Suprapubic skin (tissue), 4 donors: ENCODE measurements at regions not wholly inside any gene's neighbourhood (a gene's known extent, or its start where the extent isn't known, plus 50 kb on each side); places are given as distances from the start of the nearest gene placed in this dataset.
"Not testable (repeated sequence)": the region's sequence is repeated elsewhere in the genome, so short reads cannot be mapped to it uniquely, and the experiment has no call there.

Experiments
- DNase-seq, 2 donors: peaks; one replicate each; pipeline ENCODE4 v3.0.0-alpha.2; 2019; ENCODE audit warnings: low spot score in 2 of 2
- H3K27ac ChIP-seq: fragments of 200-600 bp; sonication (generic); one replicate; pipeline ENCODE4 v1.5.1; 2019
- H3K27me3 ChIP-seq: fragments of 200-600 bp; sonication (generic); one replicate; pipeline ENCODE4 v1.5.1; 2019
- H3K36me3 ChIP-seq: fragments of 200-600 bp; sonication (generic); one replicate; pipeline ENCODE4 v1.5.1; 2019
- H3K4me1 ChIP-seq: fragments of 200-600 bp; sonication (generic); one replicate; pipeline ENCODE4 v1.5.1; 2019
- H3K4me3 ChIP-seq: fragments of 200-600 bp; sonication (generic); one replicate; pipeline ENCODE4 v1.5.1; 2019; ENCODE audit warnings: mild to moderate bottlenecking
- H3K9me3 ChIP-seq: fragments of 200-600 bp; sonication (generic); one replicate; pipeline ENCODE4 v1.5.1; 2019
- POLR2A ChIP-seq, 2 donors: fragments of 450-650 bp; IDR thresholded peaks; one replicate each; pipeline ENCODE4 v1.6.1; 2017; ENCODE audit warnings: antibody characterized with exemption in 2 of 2, mild to moderate bottlenecking in 2 of 2, moderate library complexity in 2 of 2
- WGBS: methylation state at CpG from one replicate; pipeline ENCODE4 v1.1.5; 2018; 5-methylcytosine and 5-hydroxymethylcytosine counted together

GRCh38 chr9:42239445-42240260 lies 56.2 kb downstream of the SPATA31A6 start:
- not testable (repeated sequence) for H3K4me1 ChIP-seq, H3K27ac ChIP-seq, H3K27me3 ChIP-seq, H3K36me3 ChIP-seq, H3K9me3 ChIP-seq, H3K4me3 ChIP-seq, DNase-seq
- 38% methylated on average over 1 of the region's 1 CpG for WGBS

GRCh38 chr9:42240261-42240579 lies 56.8 kb downstream of the SPATA31A6 start:
- not testable (repeated sequence) for H3K4me1 ChIP-seq, DNase-seq

DNA sequence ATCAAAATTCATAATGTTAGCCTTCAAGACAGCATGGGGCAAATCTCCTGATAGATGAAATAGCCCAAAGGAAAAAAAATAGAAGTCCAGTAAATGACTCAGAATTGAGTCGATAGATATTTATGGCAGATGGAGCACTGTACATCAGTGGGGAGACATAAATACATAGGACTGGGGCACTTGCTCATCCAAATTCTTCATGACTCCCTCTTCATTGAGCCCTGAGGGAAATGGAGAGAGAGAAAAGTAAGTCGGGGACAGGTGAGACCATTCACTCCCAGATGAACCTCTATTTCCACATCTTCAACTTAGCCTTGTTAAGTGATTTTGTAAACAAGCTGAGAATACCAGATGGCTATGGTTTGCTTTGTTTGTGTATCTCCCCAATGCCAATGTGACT lies 59.8 kb downstream of the SPATA31A6 start:
- WGBS: 89% methylated on average over 2 of the region's 2 CpGs
- H3K27me3 ChIP-seq, H3K4me3 ChIP-seq, H3K36me3 ChIP-seq, H3K4me1 ChIP-seq, H3K27ac ChIP-seq, H3K9me3 ChIP-seq, DNase-seq: not testable (repeated sequence)

More at GRCh38 chr9:42240261-42240579, 56.8 kb downstream of the SPATA31A6 start:
- 4% methylated on average over 1 of the region's 1 CpG for WGBS
- not testable (repeated sequence) for H3K36me3 ChIP-seq, H3K27me3 ChIP-seq, H3K9me3 ChIP-seq, H3K27ac ChIP-seq, H3K4me3 ChIP-seq

DNA sequence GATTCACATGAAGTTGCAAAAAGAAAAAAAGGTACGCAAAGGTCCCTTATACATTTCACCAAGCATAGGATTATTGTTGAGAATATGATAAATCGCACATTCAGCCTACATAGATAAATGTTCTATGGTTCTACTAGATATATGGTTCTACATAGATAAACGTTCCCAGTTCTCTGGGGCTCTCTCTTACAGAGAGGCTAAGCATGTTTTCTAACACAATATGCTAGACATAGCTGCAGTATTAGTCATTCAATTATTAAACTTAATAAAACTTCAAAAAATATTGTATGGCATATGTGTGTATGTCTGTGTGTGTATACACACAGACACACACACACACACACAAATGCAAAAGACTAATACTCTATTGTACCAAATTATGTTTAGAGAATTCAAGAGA lies 60.4 kb downstream of the SPATA31A6 start:
- whole genome bisulfite sequencing: 78% methylated on average over 3 of the region's 3 CpGs
- not testable (repeated sequence) for H3K27me3 ChIP-seq, H3K4me1 ChIP-seq, H3K36me3 ChIP-seq, H3K27ac ChIP-seq, H3K9me3 ChIP-seq, H3K4me3 ChIP-seq, DNase-seq

GRCh38 chr9:42268729-42269128 lies 85.3 kb downstream of the SPATA31A6 start:
- WGBS: 81% methylated on average over 6 of the region's 6 CpGs
- not testable (repeated sequence) for H3K9me3 ChIP-seq, H3K4me1 ChIP-seq, H3K4me3 ChIP-seq, DNase-seq, H3K36me3 ChIP-seq, H3K27ac ChIP-seq, H3K27me3 ChIP-seq

- not testable (repeated sequence) for DNase-seq, H3K27me3 ChIP-seq, H3K9me3 ChIP-seq, H3K27ac ChIP-seq, H3K36me3 ChIP-seq, H3K4me1 ChIP-seq, H3K4me3 ChIP-seq
- 76% methylated on average over 11 of the region's 11 CpGs for WGBS
Measured at GRCh38 chr9:42269171-42269570, 85.7 kb downstream of the SPATA31A6 start.

DNA sequence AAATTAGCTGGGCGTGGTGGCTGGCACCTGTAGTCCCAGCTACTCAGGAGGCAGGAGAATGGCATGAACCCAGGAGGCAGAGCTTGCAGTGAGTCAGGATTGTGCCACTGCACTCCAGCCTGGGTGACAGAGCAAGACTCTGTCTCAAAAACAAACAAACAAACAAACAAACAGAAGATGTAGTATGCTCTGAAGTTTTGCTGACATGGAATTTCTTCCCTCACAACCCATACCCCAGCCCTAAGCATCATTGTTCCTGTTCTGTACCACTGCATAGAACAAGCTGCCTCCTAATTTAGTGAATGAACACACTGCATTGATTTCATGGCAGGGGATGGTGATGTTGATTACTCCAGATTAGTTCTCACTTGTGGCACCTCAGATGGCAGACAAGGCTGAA lies 89.7 kb downstream of the SPATA31A6 start:
- not testable (repeated sequence) for H3K9me3 ChIP-seq, H3K4me1 ChIP-seq, H3K27me3 ChIP-seq, H3K36me3 ChIP-seq, H3K27ac ChIP-seq, H3K4me3 ChIP-seq, DNase-seq
- WGBS: 96% methylated on average over 1 of the region's 1 CpG

DNA sequence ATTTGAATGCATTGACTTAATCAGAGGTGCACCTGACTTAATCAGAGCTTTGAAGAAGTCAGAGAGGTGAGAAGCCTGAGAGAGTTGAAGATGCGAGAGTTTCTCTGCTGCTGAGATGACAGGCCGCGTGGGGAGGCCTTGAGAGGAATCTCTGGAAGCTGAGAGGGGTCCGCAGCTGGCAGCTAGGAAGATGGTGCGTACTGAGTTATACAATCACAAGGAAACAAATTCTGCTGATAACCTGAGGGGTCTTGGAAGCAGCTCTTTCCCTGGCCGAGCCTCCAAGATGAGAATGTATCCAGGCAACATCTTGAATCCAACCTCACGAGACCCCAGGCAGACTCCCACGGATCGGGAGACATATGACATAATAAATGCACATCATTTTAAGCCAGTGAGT lies 91.7 kb downstream of the SPATA31A6 start:
- WGBS: 82% methylated on average over 9 of the region's 9 CpGs
- H3K4me1 ChIP-seq: no peaks in the 10 kb centered on the region
- DNase-seq: no peak
- no peaks in the 10 kb centered on the region for H3K36me3 ChIP-seq
- no peaks in the 10 kb centered on the region for H3K9me3 ChIP-seq
- no peak overlapping the region for H3K27ac ChIP-seq
- TF ChIP-seq POLR2A (IDR thresholded peaks at IDR 0.05): no peak
- H3K4me3 ChIP-seq: no peak overlapping the region
- H3K27me3 ChIP-seq: no peaks in the 10 kb centered on the region

DNA sequence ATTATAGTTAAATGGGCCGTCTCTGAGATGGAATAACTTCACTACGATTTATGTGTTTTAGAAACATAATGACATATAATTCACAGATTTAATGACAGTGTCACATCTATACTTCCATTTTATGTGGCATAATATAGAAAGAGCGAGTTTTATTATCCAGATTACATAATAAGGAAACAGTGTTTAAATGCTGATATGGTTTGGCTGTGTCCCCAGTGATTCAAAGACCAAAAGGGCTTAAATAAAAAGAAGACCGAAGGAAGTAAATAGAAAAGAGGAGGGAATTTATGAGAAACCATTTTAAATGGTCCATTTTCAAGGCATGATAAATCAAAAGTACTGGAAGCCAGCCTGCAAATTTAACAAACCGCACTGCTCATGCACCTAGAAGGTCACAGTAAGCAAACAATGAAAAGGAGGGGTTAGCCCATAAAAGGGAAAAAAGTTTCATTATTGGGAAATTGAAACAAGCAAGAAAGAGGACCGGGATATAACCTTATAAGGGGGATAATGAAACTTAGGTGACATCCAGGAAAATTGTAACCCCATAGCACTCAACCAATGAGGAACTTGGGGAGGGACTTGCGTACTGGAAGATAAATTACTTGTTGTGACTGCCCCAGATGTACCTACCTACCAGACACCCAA lies 99.2 kb downstream of the SPATA31A6 start:
- 79% methylated on average over 7 of the region's 7 CpGs for WGBS

GRCh38 chr9:42283179-42283543 lies 99.7 kb downstream of the SPATA31A6 start:
- DNase-seq: not testable (repeated sequence)
- 87% methylated on average over 2 of the region's 2 CpGs for WGBS

More for the DNA sequence above, 99.2 kb downstream of the SPATA31A6 start:
- H3K27ac ChIP-seq, DNase-seq, H3K9me3 ChIP-seq, H3K36me3 ChIP-seq, H3K4me3 ChIP-seq, H3K4me1 ChIP-seq, H3K27me3 ChIP-seq: not testable (repeated sequence)

DNA sequence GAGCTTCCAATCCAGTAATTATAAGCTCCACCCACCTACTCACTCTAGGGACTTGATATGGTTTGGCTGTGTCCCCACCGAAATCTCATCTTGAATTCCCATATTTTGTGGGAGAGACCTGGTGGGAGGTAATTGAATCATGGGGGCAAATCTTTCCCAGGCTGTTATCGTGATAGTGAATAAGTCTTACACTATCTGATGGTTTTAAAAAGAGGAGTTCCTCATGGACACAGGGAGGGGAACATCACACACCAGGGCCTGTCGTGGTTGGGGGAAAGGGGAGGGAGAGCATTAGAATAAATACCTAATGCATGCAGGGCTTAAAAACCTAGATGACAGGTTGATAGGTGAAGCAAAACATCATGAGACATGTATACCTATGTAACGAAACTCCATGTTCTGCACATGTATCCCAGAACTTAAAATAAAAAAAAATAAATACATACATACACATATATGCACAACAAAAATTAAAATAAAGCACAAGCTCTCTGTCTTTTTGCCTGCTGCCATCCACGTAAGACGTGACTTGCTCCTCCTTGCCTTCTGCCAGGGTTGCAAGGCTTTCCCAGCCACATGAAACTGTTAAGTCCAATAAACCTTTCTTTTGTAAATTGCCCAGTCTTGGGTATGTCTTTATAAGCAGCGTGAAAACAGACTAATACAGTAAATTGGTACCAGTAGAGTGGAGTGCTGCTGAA lies 102.8 kb downstream of the SPATA31A6 start:
- not testable (repeated sequence) for H3K27ac ChIP-seq, DNase-seq, H3K27me3 ChIP-seq, H3K9me3 ChIP-seq, H3K4me1 ChIP-seq, H3K36me3 ChIP-seq, H3K4me3 ChIP-seq
- 74% methylated on average over 7 of the region's 7 CpGs for WGBS

More at GRCh38 chr9:42283179-42283543, 99.7 kb downstream of the SPATA31A6 start:
- not testable (repeated sequence) for H3K4me3 ChIP-seq, H3K27me3 ChIP-seq, H3K36me3 ChIP-seq, H3K27ac ChIP-seq, H3K4me1 ChIP-seq, H3K9me3 ChIP-seq

GRCh38 chr9:42288002-42288864 lies 104.8 kb downstream of the SPATA31A6 start:
- not testable (repeated sequence) for H3K36me3 ChIP-seq, H3K9me3 ChIP-seq, H3K27ac ChIP-seq, DNase-seq, H3K27me3 ChIP-seq, H3K4me1 ChIP-seq, H3K4me3 ChIP-seq
- whole genome bisulfite sequencing: 80% methylated on average over 23 of the region's 51 CpGs

DNA sequence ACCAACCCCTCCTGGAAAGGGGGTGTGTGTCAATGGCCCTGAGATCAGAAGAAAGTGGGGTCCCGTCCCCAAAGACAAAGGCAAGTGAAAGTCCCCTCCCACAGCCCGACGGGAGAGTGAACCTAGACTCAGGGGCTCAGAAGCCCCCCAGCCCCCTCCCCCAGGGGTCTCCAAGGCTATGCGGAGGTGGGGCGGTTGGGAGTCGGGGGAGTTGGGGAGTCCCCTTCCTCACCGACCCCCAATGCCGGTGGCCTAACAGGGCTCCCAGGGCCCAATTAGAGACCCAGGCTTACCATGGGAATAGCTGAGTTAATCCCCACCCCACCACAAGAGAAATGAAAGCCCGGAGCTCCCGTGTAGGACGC lies 105.4 kb downstream of the SPATA31A6 start:
- no CpG with 5 or more reads among the region's 11 CpGs for WGBS
- not testable (repeated sequence) for H3K27ac ChIP-seq, H3K36me3 ChIP-seq, H3K9me3 ChIP-seq, H3K4me1 ChIP-seq, H3K27me3 ChIP-seq, DNase-seq, H3K4me3 ChIP-seq

GRCh38 chr9:42300124-42300523 lies 116.7 kb downstream of the SPATA31A6 start:
- H3K36me3 ChIP-seq, DNase-seq, H3K4me3 ChIP-seq, H3K9me3 ChIP-seq, H3K27me3 ChIP-seq, H3K27ac ChIP-seq, H3K4me1 ChIP-seq: not testable (repeated sequence)
